Osteoblast (primary cell): ENCODE measurements at regions not wholly inside any gene's neighbourhood (a gene's known extent, or its start where the extent isn't known, plus 50 kb on each side); places are given as distances from the start of the nearest gene placed in this dataset.

Experiments used
- DNase-seq: peaks from one replicate; pipeline ENCODE4 v3.0.0; 2011; ENCODE audit warnings: low spot score, mixed read lengths; ENCODE audit not compliant: insufficient read length; ENCODE audit errors: missing footprints
- H2AFZ ChIP-seq: 2 replicates; pipeline ENCODE4 v1.6.0; 2011; ENCODE audit warnings: mild to moderate bottlenecking, low read length
- H3K27ac ChIP-seq: 2 replicates; pipeline ENCODE4 v1.5.1; 2011; ENCODE audit warnings: mild to moderate bottlenecking, low read depth, low read length, moderate library complexity
- H3K27me3 ChIP-seq: 2 replicates; pipeline ENCODE4 v1.6.0; 2012; ENCODE audit warnings: mild to moderate bottlenecking, control low read depth, inconsistent platforms, low read length, moderate library complexity; ENCODE audit not compliant: insufficient read depth
- H3K36me3 ChIP-seq: 2 replicates; pipeline ENCODE4 v1.5.1; 2011; ENCODE audit warnings: mild to moderate bottlenecking, low read length, control low read depth, moderate library complexity; ENCODE audit not compliant: insufficient read depth
- H3K4me1 ChIP-seq: 2 replicates; pipeline ENCODE4 v1.5.1; 2011; ENCODE audit warnings: mild to moderate bottlenecking, low read length, control low read depth, moderate library complexity; ENCODE audit not compliant: insufficient read depth
- H3K4me2 ChIP-seq: 2 replicates; pipeline ENCODE4 v1.6.0; 2011; ENCODE audit warnings: mild to moderate bottlenecking, low read length; ENCODE audit not compliant: insufficient read depth
- H3K4me3 ChIP-seq: fragments of 200-600 bp; sonication (generic); 3 replicates; pipeline ENCODE4 v1.5.1; 2012; ENCODE audit warnings: mild to moderate bottlenecking, low read length, inconsistent platforms; ENCODE audit not compliant: insufficient read depth
- H3K79me2 ChIP-seq: 2 replicates; pipeline ENCODE4 v1.6.0; 2012; ENCODE audit warnings: mild to moderate bottlenecking, low read length, control low read depth, inconsistent platforms; ENCODE audit not compliant: insufficient read depth
- H3K9me3 ChIP-seq: 2 replicates; pipeline ENCODE4 v1.5.1; 2011; ENCODE audit warnings: low read depth, low read length, control low read depth
- H4K20me1 ChIP-seq: 2 replicates; pipeline ENCODE4 v1.6.0; 2012; ENCODE audit warnings: mild to moderate bottlenecking, low read length, control low read depth; ENCODE audit not compliant: insufficient read depth
- CTCF ChIP-seq: IDR thresholded peaks from 2 replicates; pipeline ENCODE4 v1.5.1; 2011; ENCODE audit warnings: mild to moderate bottlenecking, low read depth, low read length, moderate library complexity; ENCODE audit errors: extremely low read depth

GRCh38 chr12:16136219-16136988 is 141.1 kb downstream of the SLC15A5 start:
- no peaks in the 10 kb centered on the region for H3K79me2 ChIP-seq
- no peak for DNase-seq
- H3K4me2 ChIP-seq: no peak overlapping the region
- no peak overlapping the region for H3K27ac ChIP-seq
- peaks cover 6% of the 10 kb centered on the region for H3K9me3 ChIP-seq
- no peaks in the 10 kb centered on the region for H4K20me1 ChIP-seq
- TF ChIP-seq CTCF: no peak
- H2AFZ ChIP-seq: no peak overlapping the region
- H3K36me3 ChIP-seq: no peaks in the 10 kb centered on the region
- no peaks in the 10 kb centered on the region for H3K27me3 ChIP-seq
- no peak overlapping the region for H3K4me3 ChIP-seq
- no peaks in the 10 kb centered on the region for H3K4me1 ChIP-seq

DNA sequence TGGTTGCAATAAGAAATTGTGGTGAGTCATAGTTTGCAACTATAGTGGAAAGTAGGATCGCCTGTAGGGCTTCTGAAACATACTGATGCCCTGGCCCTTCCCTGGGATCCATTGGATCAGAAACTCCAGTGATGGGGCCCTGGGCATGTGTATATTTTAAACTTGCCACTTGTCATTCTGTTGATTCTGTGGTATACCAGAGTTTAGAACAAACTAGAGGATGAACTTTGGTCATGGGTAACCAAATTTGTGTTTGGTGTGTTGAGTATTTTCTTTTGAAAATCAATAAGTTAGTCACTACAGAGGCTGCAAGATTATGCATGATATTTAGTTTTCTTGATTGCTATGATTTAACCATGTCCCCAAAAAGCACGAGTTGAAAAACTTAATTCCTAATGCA is 142.2 kb downstream of the SLC15A5 start:
- H3K27ac ChIP-seq: no peak overlapping the region
- no peaks in the 10 kb centered on the region for H3K79me2 ChIP-seq
- no peak overlapping the region for H2AFZ ChIP-seq
- no peaks in the 10 kb centered on the region for H4K20me1 ChIP-seq
- TF ChIP-seq CTCF: no peak
- no peaks in the 10 kb centered on the region for H3K27me3 ChIP-seq
- H3K36me3 ChIP-seq: no peaks in the 10 kb centered on the region
- no peaks in the 10 kb centered on the region for H3K4me1 ChIP-seq
- no peak overlapping the region for H3K4me3 ChIP-seq
- peaks cover 6% of the 10 kb centered on the region for H3K9me3 ChIP-seq
- no peak for DNase-seq
- no peak overlapping the region for H3K4me2 ChIP-seq

DNA sequence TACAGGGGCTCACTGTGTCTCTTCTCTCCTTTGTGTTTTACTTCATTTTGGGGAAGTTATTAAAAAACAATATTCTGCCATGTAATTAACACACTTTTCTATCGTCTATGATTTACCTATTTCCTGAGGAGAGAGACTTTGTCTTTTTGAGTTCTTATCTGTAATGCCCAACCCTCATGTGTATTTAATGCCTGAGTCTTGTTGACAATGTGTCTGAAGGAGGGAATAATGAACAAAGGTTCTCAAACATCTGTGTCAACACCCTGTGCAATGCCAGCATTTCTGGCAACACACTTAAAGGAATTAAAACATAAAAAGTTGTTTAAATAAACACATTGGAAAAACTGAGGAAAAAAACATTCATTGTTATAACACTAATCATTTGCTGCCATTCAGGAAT is 147.1 kb downstream of the SLC15A5 start:
- no peaks in the 10 kb centered on the region for H3K27me3 ChIP-seq
- H3K27ac ChIP-seq: no peak overlapping the region
- TF ChIP-seq CTCF: no peak

GRCh38 chr12:16121953-16122352 is 155.5 kb downstream of the SLC15A5 start:
- H3K36me3 ChIP-seq: no peaks in the 10 kb centered on the region
- no peak for DNase-seq
- no peak overlapping the region for H3K4me3 ChIP-seq
- no peak overlapping the region for H3K27ac ChIP-seq
- H4K20me1 ChIP-seq: no peaks in the 10 kb centered on the region
- no peaks in the 10 kb centered on the region for H3K79me2 ChIP-seq
- no peak for TF ChIP-seq CTCF
- no peaks in the 10 kb centered on the region for H3K9me3 ChIP-seq
- H3K4me2 ChIP-seq: no peak overlapping the region
- no peak overlapping the region for H2AFZ ChIP-seq
- no peaks in the 10 kb centered on the region for H3K27me3 ChIP-seq
- H3K4me1 ChIP-seq: no peaks in the 10 kb centered on the region

More for the DNA sequence above, 147.1 kb downstream of the SLC15A5 start:
- no peak overlapping the region for H3K4me2 ChIP-seq
- H3K79me2 ChIP-seq: no peaks in the 10 kb centered on the region
- no peak for DNase-seq
- H3K4me1 ChIP-seq: no peaks in the 10 kb centered on the region
- no peak overlapping the region for H3K4me3 ChIP-seq
- H3K36me3 ChIP-seq: no peaks in the 10 kb centered on the region
- no peak overlapping the region for H2AFZ ChIP-seq
- H4K20me1 ChIP-seq: no peaks in the 10 kb centered on the region
- H3K9me3 ChIP-seq: peaks cover 6% of the 10 kb centered on the region
